KMS-11 (cell line): ENCODE measurements at regions not wholly inside any gene's neighbourhood (a gene's known extent, or its start where the extent isn't known, plus 50 kb on each side); places are given as distances from the start of the nearest gene placed in this dataset.
"Not testable (repeated sequence)": the region's sequence is repeated elsewhere in the genome, so short reads cannot be mapped to it uniquely, and the experiment has no call there.

Source experiments
- H2AFZ ChIP-seq: fragments of 200-600 bp; sonication (generic); 2 replicates; pipeline ENCODE4 v1.6.1; 2016; ENCODE audit warnings: antibody characterized with exemption, mixed run types, low read depth
- H3K27ac ChIP-seq: fragments of 200-600 bp; sonication (generic); 2 replicates; pipeline ENCODE4 v1.6.1; 2016; ENCODE audit warnings: mild to moderate bottlenecking, mixed run types
- H3K27me3 ChIP-seq: fragments of 200-600 bp; sonication (generic); 2 replicates; pipeline ENCODE4 v1.6.1; 2017; ENCODE audit warnings: mild to moderate bottlenecking, low read depth, mixed run types, moderate library complexity; ENCODE audit not compliant: insufficient read depth
- H3K36me3 ChIP-seq: fragments of 200-600 bp; sonication (generic); 2 replicates; pipeline ENCODE4 v1.6.1; 2017; ENCODE audit warnings: mild to moderate bottlenecking, mixed run types; ENCODE audit not compliant: insufficient read depth
- H3K4me1 ChIP-seq: fragments of 200-600 bp; sonication (generic); 2 replicates; pipeline ENCODE4 v1.6.1; 2016; ENCODE audit warnings: mild to moderate bottlenecking, low read depth, mixed run types; ENCODE audit not compliant: poor library complexity, severe bottlenecking
- H3K4me2 ChIP-seq: fragments of 200-600 bp; sonication (generic); 2 replicates; pipeline ENCODE4 v1.7.0; 2016; ENCODE audit warnings: mild to moderate bottlenecking, mixed run types
- H3K4me3 ChIP-seq: fragments of 200-600 bp; sonication (generic); IDR thresholded peaks from 2 replicates; pipeline ENCODE4 v1.6.1; 2017; ENCODE audit warnings: low read depth, low read length, mixed read lengths; ENCODE audit not compliant: insufficient read depth
- H3K79me2 ChIP-seq: fragments of 200-600 bp; sonication (generic); 2 replicates; pipeline ENCODE4 v1.6.1; 2016; ENCODE audit warnings: low read depth, mixed run types; ENCODE audit not compliant: insufficient read depth
- H3K9ac ChIP-seq: fragments of 200-600 bp; sonication (generic); 2 replicates; pipeline ENCODE4 v1.6.1; 2016; ENCODE audit warnings: mild to moderate bottlenecking, mixed run types
- H4K20me1 ChIP-seq: fragments of 200-600 bp; sonication (generic); 2 replicates; pipeline ENCODE4 v1.6.1; 2016; ENCODE audit warnings: mild to moderate bottlenecking, mixed run types; ENCODE audit not compliant: insufficient read depth
- CTCF ChIP-seq: fragments of 200-600 bp; sonication (generic); conservative IDR thresholded peaks from 2 replicates; pipeline ENCODE4 v1.6.1; 2017; ENCODE audit warnings: low read depth, mild to moderate bottlenecking, antibody characterized with exemption, low read length, moderate library complexity, mixed read lengths

- Histone ChIP-seq H3K79me2 (no peaks in the 10 kb centered on the region), H3K4me3 (no peak overlapping the region), H3K4me2 (no peak overlapping the region)
Observed at GRCh38 chr18:2237706-2238105, 333.6 kb downstream of the METTL4 start.

DNA sequence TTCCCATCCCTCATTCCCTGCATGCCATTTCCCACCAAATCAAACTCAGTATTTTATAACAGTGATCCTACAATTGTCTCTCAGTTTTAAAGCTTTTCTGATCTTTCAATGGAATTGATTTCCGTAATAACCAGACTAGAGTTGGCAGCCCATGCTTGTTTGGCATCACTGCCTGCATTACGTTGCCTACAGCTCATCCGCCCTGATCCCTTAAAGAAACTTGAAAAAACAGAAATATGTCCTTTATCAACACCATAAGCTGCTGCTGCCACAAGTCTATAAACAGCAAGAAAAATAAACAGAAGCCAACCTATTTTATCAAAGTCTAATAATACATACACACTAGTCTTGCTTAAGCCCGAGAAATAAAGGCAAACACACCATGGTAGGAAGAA, 331.0 kb downstream of the METTL4 start:
- Histone ChIP-seq H3K4me3 (no peak overlapping the region), H2AFZ (no peak overlapping the region), H3K4me2 (no peak overlapping the region), H4K20me1 (no peaks in the 10 kb centered on the region), H3K4me1 (no peaks in the 10 kb centered on the region), H3K9ac (no peak overlapping the region), H3K27me3 (no peaks in the 10 kb centered on the region), H3K27ac (no peak overlapping the region), H3K79me2 (no peaks in the 10 kb centered on the region), H3K36me3 (no peaks in the 10 kb centered on the region)
- TF ChIP-seq CTCF = no peak

More at GRCh38 chr18:2237706-2238105, 333.6 kb downstream of the METTL4 start:
- Histone ChIP-seq H2AFZ (no peak overlapping the region), H3K36me3 (no peaks in the 10 kb centered on the region), H3K9ac (no peak overlapping the region), H3K27me3 (no peaks in the 10 kb centered on the region), H4K20me1 (no peaks in the 10 kb centered on the region), H3K4me1 (no peaks in the 10 kb centered on the region), H3K27ac (no peak overlapping the region)
- TF ChIP-seq CTCF = no peak

DNA sequence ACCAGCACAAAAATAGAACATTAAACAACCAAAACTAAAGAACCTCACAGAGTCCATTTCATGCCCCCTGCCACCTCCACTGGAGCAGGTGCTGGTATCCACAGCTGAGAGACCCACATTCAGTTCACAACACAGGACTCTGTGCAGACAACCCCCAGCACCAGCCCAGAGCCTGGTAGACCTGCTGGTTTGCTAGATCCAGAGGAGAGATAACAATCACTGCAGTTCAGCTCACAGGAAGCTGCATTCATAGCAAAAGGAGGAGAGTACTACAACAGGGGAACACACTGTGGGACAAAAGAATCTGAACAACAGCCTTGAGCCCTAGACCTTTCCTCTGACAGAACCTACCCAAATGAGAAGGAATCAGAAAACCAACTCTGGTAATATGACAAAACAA, 326.7 kb downstream of the METTL4 start:
- Histone ChIP-seq H3K4me2 (no peak overlapping the region), H3K27me3 (no peaks in the 10 kb centered on the region), H3K4me3 (no peak overlapping the region), H3K4me1 (no peaks in the 10 kb centered on the region), H3K36me3 (no peaks in the 10 kb centered on the region), H3K9ac (no peak overlapping the region), H3K79me2 (no peaks in the 10 kb centered on the region), H3K27ac (no peak overlapping the region), H2AFZ (no peak overlapping the region), H4K20me1 (no peaks in the 10 kb centered on the region)
- TF ChIP-seq CTCF = no peak

DNA sequence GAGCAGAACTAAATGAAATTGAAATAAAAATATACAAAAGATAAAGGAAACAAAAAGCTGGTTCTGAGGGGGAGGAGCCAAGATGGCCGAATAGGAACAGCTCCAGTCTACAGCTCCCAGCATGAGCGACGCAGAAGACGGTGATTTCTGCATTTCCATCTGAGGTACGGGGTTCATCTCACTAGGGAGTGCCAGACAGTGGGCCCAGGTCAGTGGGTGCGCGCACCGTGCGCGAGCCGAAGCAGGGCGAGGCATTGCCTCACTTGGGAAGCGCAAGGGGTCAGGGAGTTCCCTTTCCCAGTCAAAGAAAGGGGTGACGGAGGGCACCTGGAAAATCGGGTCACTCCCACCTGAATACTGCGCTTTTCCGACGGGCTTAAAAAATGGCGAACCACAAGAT, 324.2 kb downstream of the METTL4 start:
- H2AFZ ChIP-seq, H3K4me2 ChIP-seq: not testable (repeated sequence)

DNA sequence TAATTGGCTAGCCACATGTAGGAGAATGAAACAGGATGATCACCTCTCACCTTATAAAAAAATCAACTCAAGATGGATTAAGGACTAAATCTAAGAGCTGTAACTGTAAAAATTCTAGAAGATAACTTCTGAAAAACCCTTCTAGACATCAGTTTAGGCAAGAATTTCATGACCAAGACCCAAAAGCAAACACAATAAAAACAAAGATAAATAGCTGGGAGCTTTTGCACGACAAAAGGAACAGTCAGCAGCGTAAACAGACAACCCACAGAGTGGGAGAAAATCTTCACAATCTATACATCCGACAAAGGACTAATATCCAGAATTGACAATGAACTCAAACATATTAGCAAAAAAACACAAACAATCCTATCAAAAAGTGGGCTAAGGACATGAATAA, 316.3 kb downstream of the METTL4 start:
- H3K27ac ChIP-seq = no peak overlapping the region
- H3K9ac ChIP-seq = no peak overlapping the region
- no peak for TF ChIP-seq CTCF
- no peak overlapping the region for H2AFZ ChIP-seq
- no peak overlapping the region for H3K4me3 ChIP-seq
- H3K36me3 ChIP-seq = no peaks in the 10 kb centered on the region
- no peaks in the 10 kb centered on the region for H3K4me1 ChIP-seq
- H3K27me3 ChIP-seq = no peaks in the 10 kb centered on the region
- H3K4me2 ChIP-seq = no peak overlapping the region
- H4K20me1 ChIP-seq = no peaks in the 10 kb centered on the region
- H3K79me2 ChIP-seq = no peaks in the 10 kb centered on the region

More for the DNA sequence above, 324.2 kb downstream of the METTL4 start:
- H3K9ac ChIP-seq, H3K36me3 ChIP-seq, H4K20me1 ChIP-seq, H3K27me3 ChIP-seq, H3K79me2 ChIP-seq, H3K4me3 ChIP-seq, H3K27ac ChIP-seq, H3K4me1 ChIP-seq: not testable (repeated sequence)
